ENCODE measurements at regions not wholly inside any gene's neighbourhood (a gene's known extent, or its start where the extent isn't known, plus 50 kb on each side); places are given as distances from the start of the nearest gene placed in this dataset.

- peaks cover 0 to 5% (median 2%) of the 10 kb centered on the region in 3 donors for H3K9me3 Mint-ChIP-seq
- no peak overlapping the region for H3K4me3 Mint-ChIP-seq
- H3K4me1 Mint-ChIP-seq: no peaks in the 10 kb centered on the region
- H3K36me3 Mint-ChIP-seq: no peaks in the 10 kb centered on the region
- no peak overlapping the region for H3K27ac Mint-ChIP-seq
- H3K27me3 Mint-ChIP-seq: no peaks in the 10 kb centered on the region
Observed at GRCh38 chr4:106869551-106869950, 166.6 kb downstream of the DKK2 start.

GRCh38 chr4:106868381-106869035, 167.6 kb downstream of the DKK2 start:
- Mint-ChIP-seq H3K36me3 (no peaks in the 10 kb centered on the region), H3K4me3 (no peak overlapping the region), H3K27ac (no peak overlapping the region), H3K27me3 (no peaks in the 10 kb centered on the region), H3K4me1 (no peaks in the 10 kb centered on the region), H3K9me3 (peaks cover 2 to 5% (median 3%) of the 10 kb centered on the region in 3 donors)

- Mint-ChIP-seq H3K27ac (no peak overlapping the region), H3K9me3 (peaks cover 3 to 7% (median 4%) of the 10 kb centered on the region in 3 donors), H3K4me3 (no peak overlapping the region), H3K4me1 (no peaks in the 10 kb centered on the region), H3K36me3 (no peaks in the 10 kb centered on the region), H3K27me3 (no peaks in the 10 kb centered on the region)
Observed at GRCh38 chr4:106864231-106864630, 171.9 kb downstream of the DKK2 start.

GRCh38 chr4:106854569-106855351, 181.4 kb downstream of the DKK2 start:
- Mint-ChIP-seq H3K9me3 (peaks cover 0 to 5% (median 3%) of the 10 kb centered on the region in 3 donors), H3K36me3 (peaks cover 2% of the 10 kb centered on the region), H3K27ac (no peak overlapping the region), H3K4me3 (no peak overlapping the region), H3K27me3 (peaks cover 1% of the 10 kb centered on the region), H3K4me1 (no peaks in the 10 kb centered on the region)

- no peak overlapping the region for H3K4me3 Mint-ChIP-seq
- no peak overlapping the region for H3K27ac Mint-ChIP-seq
- H3K27me3 Mint-ChIP-seq: peaks cover 1% of the 10 kb centered on the region
- no peaks in the 10 kb centered on the region for H3K4me1 Mint-ChIP-seq
- H3K36me3 Mint-ChIP-seq: peaks cover 2% of the 10 kb centered on the region
- H3K9me3 Mint-ChIP-seq: peaks cover 2 to 9% (median 2%) of the 10 kb centered on the region in 3 donors
Observed at GRCh38 chr4:106852426-106852825, 183.7 kb downstream of the DKK2 start.

- H3K36me3 Mint-ChIP-seq: peaks cover 2% of the 10 kb centered on the region
- no peak overlapping the region for H3K4me3 Mint-ChIP-seq
- H3K27ac Mint-ChIP-seq: no peak overlapping the region
- peaks cover 1% of the 10 kb centered on the region for H3K27me3 Mint-ChIP-seq
- H3K9me3 Mint-ChIP-seq: peaks cover 0 to 9% (median 2%) of the 10 kb centered on the region in 3 donors
- H3K4me1 Mint-ChIP-seq: no peaks in the 10 kb centered on the region
Observed at GRCh38 chr4:106851726-106852125, 184.4 kb downstream of the DKK2 start.

- H3K27ac Mint-ChIP-seq: no peak overlapping the region
- H3K27me3 Mint-ChIP-seq: peaks cover 1% of the 10 kb centered on the region
- H3K4me1 Mint-ChIP-seq: no peaks in the 10 kb centered on the region
- H3K36me3 Mint-ChIP-seq: peaks cover 2% of the 10 kb centered on the region
- no peak overlapping the region for H3K4me3 Mint-ChIP-seq
- peaks cover 0 to 9% (median 2%) of the 10 kb centered on the region in 3 donors for H3K9me3 Mint-ChIP-seq
Observed at GRCh38 chr4:106850691-106851090, 185.4 kb downstream of the DKK2 start.

- Mint-ChIP-seq H3K4me1 (no peaks in the 10 kb centered on the region), H3K9me3 (peaks cover 0 to 11% (median 5%) of the 10 kb centered on the region in 3 donors), H3K36me3 (no peaks in the 10 kb centered on the region), H3K4me3 (no peak overlapping the region), H3K27me3 (no peaks in the 10 kb centered on the region), H3K27ac (no peak overlapping the region)
Observed at GRCh38 chr4:106835919-106836318, 200.2 kb downstream of the DKK2 start.

GRCh38 chr4:106830879-106831278, 205.2 kb downstream of the DKK2 start:
- Mint-ChIP-seq H3K9me3 (no peaks in the 10 kb centered on the region), H3K4me3 (no peak overlapping the region), H3K36me3 (no peaks in the 10 kb centered on the region), H3K27ac (no peak overlapping the region), H3K4me1 (no peaks in the 10 kb centered on the region), H3K27me3 (no peaks in the 10 kb centered on the region)

GRCh38 chr4:106818764-106819163, 217.3 kb downstream of the DKK2 start:
- no peaks in the 10 kb centered on the region for H3K36me3 Mint-ChIP-seq

GRCh38 chr4:106816496-106816895, 219.6 kb downstream of the DKK2 start:
- H3K4me1 Mint-ChIP-seq: no peaks in the 10 kb centered on the region
- H3K27me3 Mint-ChIP-seq: no peaks in the 10 kb centered on the region
- H3K36me3 Mint-ChIP-seq: no peaks in the 10 kb centered on the region
- no peak overlapping the region for H3K4me3 Mint-ChIP-seq
- no peak overlapping the region for H3K27ac Mint-ChIP-seq
- peaks cover 0 to 7% (median 0%) of the 10 kb centered on the region in 3 donors for H3K9me3 Mint-ChIP-seq

More at GRCh38 chr4:106818764-106819163, 217.3 kb downstream of the DKK2 start:
- Mint-ChIP-seq H3K4me1 (no peaks in the 10 kb centered on the region), H3K27ac (no peak overlapping the region), H3K27me3 (no peaks in the 10 kb centered on the region), H3K9me3 (peaks cover 0 to 9% (median under 1%) of the 10 kb centered on the region in 3 donors), H3K4me3 (no peak overlapping the region)

GRCh38 chr4:106810122-106810521, 226.0 kb downstream of the DKK2 start:
- peaks cover 0 to 3% (median 0%) of the 10 kb centered on the region in 3 donors for H3K9me3 Mint-ChIP-seq
- H3K4me3 Mint-ChIP-seq: no peak overlapping the region
- H3K27ac Mint-ChIP-seq: no peak overlapping the region
- H3K36me3 Mint-ChIP-seq: no peaks in the 10 kb centered on the region
- no peaks in the 10 kb centered on the region for H3K4me1 Mint-ChIP-seq
- H3K27me3 Mint-ChIP-seq: no peaks in the 10 kb centered on the region

- Mint-ChIP-seq H3K27me3 (no peaks in the 10 kb centered on the region), H3K4me1 (no peaks in the 10 kb centered on the region), H3K36me3 (no peaks in the 10 kb centered on the region), H3K27ac (no peak overlapping the region), H3K4me3 (no peak overlapping the region), H3K9me3 (peaks cover 0 to 3% (median 0%) of the 10 kb centered on the region in 3 donors)
Observed at GRCh38 chr4:106809076-106809475, 227.0 kb downstream of the DKK2 start.

- Mint-ChIP-seq H3K4me3 (no peak overlapping the region), H3K36me3 (no peaks in the 10 kb centered on the region)
Observed at GRCh38 chr4:106806158-106806797, 229.8 kb downstream of the DKK2 start.

GRCh38 chr4:106803083-106803482, 233.0 kb downstream of the DKK2 start:
- Mint-ChIP-seq H3K4me1 (no peaks in the 10 kb centered on the region), H3K36me3 (no peaks in the 10 kb centered on the region), H3K27me3 (no peaks in the 10 kb centered on the region), H3K9me3 (peaks cover 0 to 2% (median 0%) of the 10 kb centered on the region in 3 donors), H3K4me3 (no peak overlapping the region), H3K27ac (no peak overlapping the region)

More at GRCh38 chr4:106806158-106806797, 229.8 kb downstream of the DKK2 start:
- no peaks in the 10 kb centered on the region for H3K27me3 Mint-ChIP-seq
- no peaks in the 10 kb centered on the region for H3K4me1 Mint-ChIP-seq
- H3K27ac Mint-ChIP-seq: no peak overlapping the region
- H3K9me3 Mint-ChIP-seq: no peaks in the 10 kb centered on the region

Data from IgD-negative memory B cell (primary cell).